ENCODE measurements at regions not wholly inside any gene's neighbourhood (a gene's known extent, or its start where the extent isn't known, plus 50 kb on each side); places are given as distances from the start of the nearest gene placed in this dataset.
A peak's percentile ranks its signal among the peaks of the same experiment; 100 is the strongest.

DNA sequence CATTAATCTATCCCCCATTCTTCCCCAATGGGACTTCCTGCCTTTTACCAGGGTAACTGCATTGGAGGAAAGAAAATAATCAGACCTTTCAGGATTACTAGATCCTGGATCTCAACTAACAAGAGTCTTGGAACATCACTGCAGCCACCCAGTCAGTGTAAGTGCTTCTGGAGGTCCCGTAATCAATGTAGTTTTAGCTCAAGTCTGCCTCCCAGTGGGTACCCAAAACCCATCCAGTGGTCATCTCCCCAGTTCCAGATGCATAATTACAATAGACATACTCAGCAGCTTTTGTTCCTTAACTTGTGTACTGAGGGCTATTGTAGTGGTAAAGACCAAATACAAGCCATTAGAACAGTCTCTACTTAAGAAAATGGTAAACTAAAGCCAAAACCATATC lies 319.1 kb downstream of the GPATCH2 start:
- no peak for DNase-seq

- no peak for DNase-seq
Observed at GRCh38 chr1:217311269-217311668, 319.6 kb downstream of the GPATCH2 start.

DNA sequence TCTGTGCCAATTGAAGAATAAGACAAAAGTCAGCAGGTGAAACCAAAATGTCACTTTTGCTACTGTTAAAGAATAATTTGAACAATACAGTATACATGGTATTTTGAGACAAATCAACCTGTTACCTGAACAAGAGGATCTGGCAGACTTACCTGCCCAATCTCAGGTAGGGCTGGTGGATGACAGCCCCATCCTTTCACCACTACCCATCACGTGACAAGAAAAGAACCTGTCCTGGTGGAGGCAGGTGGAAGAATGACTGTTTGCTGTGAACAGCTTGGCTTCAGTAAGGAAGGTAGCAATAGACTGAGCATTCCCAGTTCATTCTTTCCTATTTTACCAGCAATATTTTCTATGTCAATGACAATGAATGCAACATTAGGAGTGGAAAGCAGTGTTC lies 349.6 kb downstream of the GPATCH2 start:
- DNase-seq: no peak

DNA sequence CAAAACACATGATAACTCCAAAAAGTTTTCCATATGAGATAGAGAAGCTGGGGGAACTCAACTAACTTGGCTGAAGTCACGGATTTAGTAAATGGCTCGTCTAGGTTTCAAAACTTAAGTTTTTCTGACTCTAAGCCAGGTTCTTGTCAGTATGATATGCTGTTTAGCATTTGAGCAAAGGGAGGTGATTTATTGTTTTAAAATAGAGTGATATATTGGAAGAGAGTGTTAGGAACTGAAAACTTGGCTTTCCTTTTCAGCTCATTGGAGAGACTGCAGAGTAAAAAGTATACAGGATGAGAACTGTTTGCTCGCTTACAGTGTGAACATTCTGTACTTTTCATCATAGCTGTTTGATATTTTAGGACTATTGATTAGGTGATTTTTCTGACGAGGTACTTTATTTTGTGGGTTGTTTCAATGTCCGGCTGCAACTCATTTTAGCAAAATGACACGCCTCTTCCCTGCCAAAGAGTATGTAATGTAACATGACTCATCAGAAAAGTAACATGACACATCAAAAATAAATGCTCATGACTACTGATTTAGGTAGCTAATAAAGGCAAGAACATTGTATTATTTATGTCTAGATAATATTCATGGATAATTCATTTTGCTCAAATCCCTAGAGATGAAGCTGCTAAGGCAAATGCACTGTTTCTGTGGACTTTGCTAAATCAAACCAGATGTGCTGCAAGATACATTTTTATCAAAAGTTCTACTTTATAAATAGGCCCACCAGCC lies 355.1 kb downstream of the GPATCH2 start:
- peak; percentile 30 to 77 (median 67) for DNase-seq

DNA sequence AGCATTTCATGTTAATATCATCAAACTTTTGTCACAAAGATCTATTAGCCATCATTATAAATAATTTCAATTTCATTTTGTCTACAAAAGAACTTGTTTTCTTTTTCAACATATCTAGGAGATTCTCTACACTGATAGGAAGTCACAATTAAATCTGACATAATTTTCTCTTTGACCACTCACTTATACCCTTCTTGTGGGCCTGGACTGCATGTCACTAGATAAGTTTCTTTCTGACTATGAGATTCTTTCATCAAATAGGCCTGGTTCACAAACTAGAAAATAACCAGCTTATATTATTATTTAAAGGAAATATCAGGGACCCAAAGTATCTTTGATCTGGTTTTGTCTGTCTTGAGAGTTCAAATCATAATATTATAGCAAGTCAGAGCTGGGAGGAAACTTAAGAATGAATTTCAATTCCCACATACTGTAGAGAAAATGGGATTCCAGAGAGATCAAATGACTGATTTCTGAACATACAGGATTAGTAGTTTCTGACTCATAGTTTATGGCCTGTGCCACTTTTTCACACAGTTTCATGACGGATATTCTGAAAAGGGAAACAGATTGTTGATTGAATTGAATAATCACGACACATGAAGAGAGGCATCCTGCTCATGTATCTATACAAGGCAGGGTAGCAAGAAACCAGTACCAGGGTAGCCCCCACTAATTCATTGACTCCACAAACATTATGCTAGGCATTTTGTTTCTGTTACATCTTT lies 355.8 kb downstream of the GPATCH2 start:
- peak in 1 of 3 donors; percentile 49 for DNase-seq

DNA sequence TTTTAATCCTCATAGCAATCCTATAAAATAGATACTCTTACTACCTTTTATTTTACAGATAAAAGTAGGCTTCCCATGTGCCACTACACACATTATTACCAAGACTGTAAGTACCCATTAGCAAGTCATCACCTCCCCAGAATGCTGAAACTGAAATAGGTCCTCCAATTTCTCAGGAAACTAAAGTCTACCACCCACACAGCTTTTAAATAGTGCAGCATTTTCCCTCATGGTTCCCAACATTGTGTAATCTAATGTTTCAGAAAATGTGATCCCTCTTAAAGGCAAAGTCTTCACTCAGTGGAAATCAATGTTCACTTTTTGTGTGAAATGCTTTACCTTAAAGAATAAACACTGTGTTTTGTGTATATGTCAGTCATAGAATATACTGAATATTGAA lies 356.5 kb downstream of the GPATCH2 start:
- no peak for DNase-seq

DNA sequence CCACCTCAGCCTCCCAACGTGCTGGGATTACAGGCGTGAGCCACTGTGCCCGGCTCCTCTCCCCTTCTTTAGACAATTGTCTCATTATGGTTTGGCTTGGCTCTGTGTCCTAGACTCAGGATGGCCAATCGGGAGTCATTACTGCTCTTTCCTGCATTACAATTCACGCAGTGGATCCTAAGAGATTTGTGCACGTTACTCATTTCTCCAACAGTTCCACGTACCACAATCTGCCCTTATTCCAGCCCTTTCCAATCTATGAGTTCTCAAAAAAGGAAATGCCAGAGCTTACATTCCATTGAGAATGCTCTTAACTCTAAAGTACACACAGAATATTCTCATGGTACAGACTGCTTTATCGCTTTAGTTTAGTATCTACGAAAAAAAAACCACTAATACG lies 357.0 kb downstream of the GPATCH2 start:
- DNase-seq: peak in 1 of 3 donors; percentile 7

- DNase-seq: peak in 2 of 3 donors; percentile 12 to 27
Observed at GRCh38 chr1:217272385-217272784, 358.5 kb downstream of the GPATCH2 start.

DNA sequence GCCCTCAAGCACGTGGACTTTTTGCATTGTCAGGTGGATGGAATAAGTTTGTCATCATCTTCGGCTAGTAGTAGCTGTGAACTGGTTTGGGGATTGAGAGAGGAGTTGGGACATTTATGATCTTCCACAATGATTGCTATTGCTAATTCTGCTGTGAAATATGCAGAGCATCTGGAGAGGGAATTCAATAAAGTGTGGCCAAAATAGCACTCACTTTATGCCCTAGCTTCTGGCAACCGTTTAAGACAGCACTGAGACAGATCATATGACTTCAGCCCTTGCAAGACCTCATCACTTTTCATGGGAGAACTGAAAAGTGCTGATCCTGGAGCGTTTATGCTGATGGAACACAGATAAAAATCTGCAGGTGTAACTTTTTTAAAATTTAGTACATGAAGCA lies 360.8 kb downstream of the GPATCH2 start:
- peak in 1 of 3 donors; percentile 49 for DNase-seq

DNA sequence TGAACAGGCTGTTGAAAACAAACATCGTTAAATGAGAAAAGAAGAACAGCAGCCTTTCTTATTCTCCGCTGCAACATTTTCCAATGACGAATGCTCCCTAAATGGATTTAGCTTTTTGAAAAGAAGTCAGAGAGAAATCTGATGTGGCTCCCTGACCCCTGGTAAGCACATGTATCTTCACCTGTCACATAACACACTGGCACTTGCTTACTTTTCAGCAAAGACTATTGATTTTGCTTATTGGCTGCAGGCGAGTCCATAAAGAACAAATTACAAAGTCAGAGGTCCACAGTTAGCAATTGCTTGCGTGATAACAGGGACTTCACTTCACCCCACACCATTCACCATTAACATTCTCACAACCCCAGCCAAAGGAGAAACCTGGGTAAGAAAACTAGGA lies 362.8 kb downstream of the GPATCH2 start:
- DNase-seq: no peak

- no peak for DNase-seq
Observed at GRCh38 chr1:217261636-217262035, 369.3 kb downstream of the GPATCH2 start.

DNA sequence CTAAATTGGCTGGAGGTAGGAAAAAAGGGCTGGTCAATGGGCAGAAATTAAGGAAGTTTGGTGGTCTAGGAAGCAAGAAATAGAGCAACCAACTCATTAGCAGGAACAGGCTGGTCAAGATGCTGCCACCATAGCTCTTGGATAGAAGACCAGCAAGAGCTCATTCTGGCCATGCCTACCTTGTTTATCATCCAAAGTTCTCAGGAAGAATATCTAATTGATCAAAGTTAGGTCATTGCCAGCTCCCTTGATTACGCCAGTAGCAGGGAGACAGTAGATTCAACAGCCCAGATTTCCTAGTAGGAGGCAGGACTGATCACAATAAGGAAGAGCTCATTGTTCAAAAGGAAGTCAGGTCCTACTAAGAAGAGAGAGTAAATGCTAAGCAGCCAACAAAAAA lies 370.2 kb downstream of the GPATCH2 start:
- no peak for DNase-seq

GRCh38 chr1:217253985-217254384 lies 376.9 kb downstream of the GPATCH2 start:
- no peak for DNase-seq

DNA sequence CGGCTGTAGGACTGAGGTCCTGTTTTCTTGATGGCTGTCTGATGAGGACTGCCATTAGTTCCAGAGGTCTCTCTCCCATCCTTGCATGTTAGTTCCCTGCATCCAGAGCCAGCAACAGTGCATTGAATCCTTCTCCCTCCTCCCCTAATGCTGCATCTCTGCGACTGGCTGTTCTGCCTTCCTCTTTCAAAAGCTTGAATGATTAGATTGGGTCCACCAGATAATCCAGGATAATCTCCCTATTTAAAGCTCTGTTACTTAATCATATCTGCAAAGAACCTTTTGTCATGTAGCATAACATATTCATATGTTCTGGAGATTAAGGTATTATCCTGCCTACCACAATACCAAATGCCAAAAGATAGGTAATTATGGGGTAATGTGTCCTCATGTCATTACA lies 377.5 kb downstream of the GPATCH2 start:
- no peak for DNase-seq

- no peak for DNase-seq
Observed at GRCh38 chr1:217251121-217251520, 379.8 kb downstream of the GPATCH2 start.

DNA sequence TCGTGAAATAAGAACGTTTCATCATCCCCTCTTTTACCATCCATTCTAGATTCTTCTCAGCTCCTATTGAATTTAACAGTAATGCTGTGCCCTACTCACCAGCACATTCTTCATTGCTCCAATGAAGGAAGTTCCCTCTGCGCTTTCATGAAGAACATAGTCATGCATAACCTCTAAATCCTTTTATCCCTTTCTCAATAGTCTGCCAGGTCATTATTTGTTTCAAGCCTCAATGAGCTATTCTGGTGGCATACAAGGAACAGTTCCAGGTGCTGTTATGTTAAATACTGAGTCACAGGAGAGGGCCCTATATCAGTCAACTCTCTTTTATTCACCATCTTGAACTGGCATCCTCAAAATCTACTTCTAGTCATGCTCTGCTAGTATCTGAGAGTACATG lies 381.0 kb downstream of the GPATCH2 start:
- no peak for DNase-seq

GRCh38 chr1:217244971-217245370 lies 385.9 kb downstream of the GPATCH2 start:
- DNase-seq: no peak

DNA sequence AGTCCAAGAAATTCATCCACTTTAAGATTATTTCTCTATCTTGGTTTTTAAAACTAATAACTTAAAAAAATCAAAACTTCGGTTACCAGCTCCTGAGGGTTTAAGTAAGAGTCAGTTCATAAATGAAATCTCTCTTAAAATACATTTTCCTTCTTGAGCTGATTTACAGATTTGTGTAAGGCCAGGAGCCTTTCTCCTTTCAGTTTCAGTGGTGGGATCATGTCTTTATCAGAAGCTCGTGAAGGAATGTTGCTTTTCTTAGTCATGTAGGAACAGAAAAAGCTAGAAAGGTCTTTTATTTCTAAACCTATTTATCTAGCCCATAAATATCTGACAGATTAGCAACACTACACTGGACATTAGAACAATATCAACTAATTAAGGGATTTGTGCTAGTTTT lies 390.2 kb downstream of the GPATCH2 start:
- no peak for DNase-seq

GRCh38 chr1:217238945-217239344 lies 391.9 kb downstream of the GPATCH2 start:
- no peak for DNase-seq

DNA sequence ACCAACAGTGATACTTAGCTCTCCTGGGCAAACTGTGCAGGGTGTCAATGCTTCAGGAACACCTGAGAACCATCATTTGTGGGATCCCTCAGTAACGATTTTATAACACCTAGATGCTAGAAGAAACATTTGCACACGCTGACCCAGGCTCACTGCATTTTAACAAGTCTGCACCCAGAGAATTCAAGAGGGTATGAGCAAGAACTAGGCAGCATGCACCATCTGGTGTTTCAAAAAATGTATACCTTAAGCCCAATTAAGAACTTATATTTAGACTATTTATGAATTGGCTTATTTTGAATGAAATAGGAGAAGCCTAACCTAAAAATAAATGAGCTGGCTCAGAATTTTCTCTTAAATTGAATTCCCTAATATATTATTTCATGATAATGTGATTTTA lies 400.5 kb downstream of the GPATCH2 start:
- no peak for DNase-seq

GRCh38 chr1:217228689-217229088 lies 402.2 kb downstream of the GPATCH2 start:
- DNase-seq: no peak

DNA sequence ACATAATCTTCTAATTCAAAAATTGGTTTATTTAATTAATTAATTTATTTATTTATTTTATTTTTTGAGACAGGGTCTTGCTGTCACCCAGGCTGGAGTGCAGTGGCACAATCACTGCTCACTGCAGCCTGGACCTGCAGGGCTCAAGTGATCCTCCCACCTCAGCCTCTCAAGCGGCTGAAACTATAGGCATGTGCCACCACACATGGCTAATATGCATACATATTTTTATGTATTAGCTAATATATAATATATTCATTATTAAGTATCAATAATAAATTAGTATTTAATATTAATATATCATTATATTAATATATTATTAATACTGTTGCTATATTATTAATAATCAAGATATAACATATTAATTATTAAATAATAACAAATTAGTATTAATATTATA lies 406.7 kb downstream of the GPATCH2 start:
- no peak for DNase-seq

DNA sequence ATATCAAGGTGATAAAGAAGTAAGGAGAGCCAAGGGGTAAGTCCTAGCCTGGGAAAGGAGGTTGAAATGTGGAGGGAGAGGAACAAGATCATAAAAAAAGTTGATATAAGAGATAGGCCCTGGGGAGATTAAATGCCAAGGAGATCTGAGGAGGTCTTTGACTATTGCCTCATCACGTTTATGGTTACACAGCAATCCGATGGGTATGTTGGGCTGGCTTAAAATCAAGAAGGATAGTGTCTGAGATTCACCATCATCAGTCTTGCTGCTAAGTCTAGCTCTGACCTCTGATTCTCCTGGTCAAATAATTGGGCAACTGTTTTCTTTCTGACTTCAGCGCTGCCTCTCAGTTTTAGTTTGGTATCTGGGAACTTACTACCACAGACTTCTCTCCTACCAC lies 416.3 kb downstream of the GPATCH2 start:
- no peak for DNase-seq

GRCh38 chr1:217211486-217211885 lies 419.4 kb downstream of the GPATCH2 start:
- DNase-seq: no peak
